Neural cell (in vitro differentiated cells): ENCODE measurements at regions not wholly inside any gene's neighbourhood (a gene's known extent, or its start where the extent isn't known, plus 50 kb on each side); places are given as distances from the start of the nearest gene placed in this dataset.

ENCODE experiments used
- EP300 ChIP-seq: fragments of 450-650 bp; conservative IDR thresholded peaks from 2 replicates; pipeline ENCODE4 v1.6.1; 2014; ENCODE audit warnings: antibody characterized with exemption, mild to moderate bottlenecking, moderate library complexity; ENCODE audit not compliant: poor library complexity, severe bottlenecking
- EZH2 ChIP-seq: fragments of 200-600, 300-800 bp; shearing (Covaris generic), sonication (generic); IDR thresholded peaks from 2 replicates; pipeline ENCODE4 v1.6.1; 2014; ENCODE audit warnings: antibody characterized with exemption, low read length, borderline replicate concordance, mild to moderate bottlenecking; ENCODE audit not compliant: insufficient read depth, poor library complexity, severe bottlenecking
- MXI1 ChIP-seq: fragments of 450-650 bp; conservative IDR thresholded peaks from 2 replicates; pipeline ENCODE4 v1.6.1; 2014; ENCODE audit warnings: antibody characterized with exemption, mild to moderate bottlenecking; ENCODE audit not compliant: poor library complexity, severe bottlenecking
- POLR2AphosphoS5 ChIP-seq: IDR thresholded peaks from 2 replicates; pipeline ENCODE4 v1.6.1; 2012
- TAF1 ChIP-seq: IDR thresholded peaks from 2 replicates; pipeline ENCODE4 v1.6.1; 2012; ENCODE audit warnings: low read depth
- TF ChIP-seq, protein P1 (sequence below): fragments of 450-650 bp; IDR thresholded peaks from 2 replicates; pipeline ENCODE4 v1.5.1; 2014; ENCODE audit warnings: antibody characterized with exemption, mild to moderate bottlenecking, moderate library complexity; ENCODE audit not compliant: poor library complexity, severe bottlenecking
- TF ChIP-seq, protein P2 (sequence below): IDR thresholded peaks from 2 replicates; pipeline ENCODE4 v1.6.1; 2012; ENCODE audit warnings: borderline replicate concordance

DNA sequence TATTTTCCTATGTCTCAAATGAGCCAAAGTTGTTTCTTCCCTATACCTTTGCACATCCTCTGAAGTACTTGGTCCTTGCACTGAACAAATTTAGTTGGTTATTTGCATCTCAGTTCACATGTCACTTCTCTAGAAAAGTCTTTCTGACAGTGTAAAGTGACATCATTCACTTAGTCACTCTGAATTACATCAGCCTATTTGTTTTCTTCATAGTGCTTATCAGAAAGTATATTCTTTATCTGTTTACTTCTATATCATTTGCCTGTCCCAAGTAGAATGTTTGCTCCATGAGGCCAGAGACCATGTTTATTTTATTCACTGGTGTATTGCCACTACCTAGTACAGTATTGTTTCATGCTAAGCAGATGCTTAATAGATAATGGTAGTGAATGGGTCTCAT lies 173.7 kb downstream of the HNMT start:
- TF ChIP-seq EZH2 (no peak), EP300 (no peak), POLR2AphosphoS5 (no peak), TAF1 (no peak), MXI1 (no peak)
- TF ChIP-seq, protein P1, sequence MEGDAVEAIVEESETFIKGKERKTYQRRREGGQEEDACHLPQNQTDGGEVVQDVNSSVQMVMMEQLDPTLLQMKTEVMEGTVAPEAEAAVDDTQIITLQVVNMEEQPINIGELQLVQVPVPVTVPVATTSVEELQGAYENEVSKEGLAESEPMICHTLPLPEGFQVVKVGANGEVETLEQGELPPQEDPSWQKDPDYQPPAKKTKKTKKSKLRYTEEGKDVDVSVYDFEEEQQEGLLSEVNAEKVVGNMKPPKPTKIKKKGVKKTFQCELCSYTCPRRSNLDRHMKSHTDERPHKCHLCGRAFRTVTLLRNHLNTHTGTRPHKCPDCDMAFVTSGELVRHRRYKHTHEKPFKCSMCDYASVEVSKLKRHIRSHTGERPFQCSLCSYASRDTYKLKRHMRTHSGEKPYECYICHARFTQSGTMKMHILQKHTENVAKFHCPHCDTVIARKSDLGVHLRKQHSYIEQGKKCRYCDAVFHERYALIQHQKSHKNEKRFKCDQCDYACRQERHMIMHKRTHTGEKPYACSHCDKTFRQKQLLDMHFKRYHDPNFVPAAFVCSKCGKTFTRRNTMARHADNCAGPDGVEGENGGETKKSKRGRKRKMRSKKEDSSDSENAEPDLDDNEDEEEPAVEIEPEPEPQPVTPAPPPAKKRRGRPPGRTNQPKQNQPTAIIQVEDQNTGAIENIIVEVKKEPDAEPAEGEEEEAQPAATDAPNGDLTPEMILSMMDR, result no peak
- TF ChIP-seq, protein P2, sequence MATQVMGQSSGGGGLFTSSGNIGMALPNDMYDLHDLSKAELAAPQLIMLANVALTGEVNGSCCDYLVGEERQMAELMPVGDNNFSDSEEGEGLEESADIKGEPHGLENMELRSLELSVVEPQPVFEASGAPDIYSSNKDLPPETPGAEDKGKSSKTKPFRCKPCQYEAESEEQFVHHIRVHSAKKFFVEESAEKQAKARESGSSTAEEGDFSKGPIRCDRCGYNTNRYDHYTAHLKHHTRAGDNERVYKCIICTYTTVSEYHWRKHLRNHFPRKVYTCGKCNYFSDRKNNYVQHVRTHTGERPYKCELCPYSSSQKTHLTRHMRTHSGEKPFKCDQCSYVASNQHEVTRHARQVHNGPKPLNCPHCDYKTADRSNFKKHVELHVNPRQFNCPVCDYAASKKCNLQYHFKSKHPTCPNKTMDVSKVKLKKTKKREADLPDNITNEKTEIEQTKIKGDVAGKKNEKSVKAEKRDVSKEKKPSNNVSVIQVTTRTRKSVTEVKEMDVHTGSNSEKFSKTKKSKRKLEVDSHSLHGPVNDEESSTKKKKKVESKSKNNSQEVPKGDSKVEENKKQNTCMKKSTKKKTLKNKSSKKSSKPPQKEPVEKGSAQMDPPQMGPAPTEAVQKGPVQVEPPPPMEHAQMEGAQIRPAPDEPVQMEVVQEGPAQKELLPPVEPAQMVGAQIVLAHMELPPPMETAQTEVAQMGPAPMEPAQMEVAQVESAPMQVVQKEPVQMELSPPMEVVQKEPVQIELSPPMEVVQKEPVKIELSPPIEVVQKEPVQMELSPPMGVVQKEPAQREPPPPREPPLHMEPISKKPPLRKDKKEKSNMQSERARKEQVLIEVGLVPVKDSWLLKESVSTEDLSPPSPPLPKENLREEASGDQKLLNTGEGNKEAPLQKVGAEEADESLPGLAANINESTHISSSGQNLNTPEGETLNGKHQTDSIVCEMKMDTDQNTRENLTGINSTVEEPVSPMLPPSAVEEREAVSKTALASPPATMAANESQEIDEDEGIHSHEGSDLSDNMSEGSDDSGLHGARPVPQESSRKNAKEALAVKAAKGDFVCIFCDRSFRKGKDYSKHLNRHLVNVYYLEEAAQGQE, result no peak
